GOT3 (cell line): ENCODE measurements at regions not wholly inside any gene's neighbourhood (a gene's known extent, or its start where the extent isn't known, plus 50 kb on each side); places are given as distances from the start of the nearest gene placed in this dataset.
"Not testable (repeated sequence)": the region's sequence is repeated elsewhere in the genome, so short reads cannot be mapped to it uniquely, and the experiment has no call there.

ENCODE experiments used
- DNase-seq: peaks from one replicate; lab custom pipeline; 2025; ENCODE audit warnings: mixed read lengths; lab: John Stamatoyannopoulos, UW

DNA sequence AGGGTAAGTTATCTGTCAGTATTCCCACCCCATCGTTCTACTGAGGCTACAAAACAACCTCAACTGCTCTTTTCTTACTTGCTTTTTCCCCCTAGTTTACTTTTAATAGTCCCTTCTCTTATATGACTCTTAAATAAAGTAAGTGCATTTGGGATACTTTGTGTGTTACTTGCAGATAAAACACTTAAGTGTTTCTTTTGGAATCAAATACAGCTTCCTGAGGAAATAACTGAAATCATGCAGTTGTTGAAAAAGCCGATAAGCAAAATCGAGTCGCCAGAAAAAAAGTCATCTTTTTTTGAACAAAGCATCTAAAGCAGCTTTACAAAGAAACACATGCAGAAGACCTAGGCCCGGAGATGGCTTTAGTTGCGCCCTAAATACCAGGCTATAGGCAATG lies 53.5 kb upstream of the EPB41L4A start:
- DNase-seq = no peak

DNA sequence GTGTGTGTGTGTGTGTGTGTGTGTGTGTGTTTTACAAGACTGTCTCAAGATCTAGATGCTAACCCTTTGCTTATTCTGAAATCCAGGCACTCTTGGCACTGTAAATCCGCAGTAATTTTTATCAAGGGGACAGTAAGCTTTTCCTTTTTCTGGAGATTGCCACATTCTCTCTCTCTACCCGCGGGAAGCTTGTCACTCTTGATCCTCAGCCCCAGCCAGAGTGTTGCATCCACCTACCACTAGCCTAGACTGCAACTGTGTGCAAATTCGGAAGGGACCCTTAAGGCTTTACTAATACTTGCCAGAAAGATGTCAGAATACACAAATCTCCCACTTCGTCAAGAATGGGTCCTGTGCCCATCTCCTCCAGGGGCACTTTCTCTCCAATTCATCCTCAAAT lies 54.9 kb upstream of the EPB41L4A start:
- no peak for DNase-seq

DNA sequence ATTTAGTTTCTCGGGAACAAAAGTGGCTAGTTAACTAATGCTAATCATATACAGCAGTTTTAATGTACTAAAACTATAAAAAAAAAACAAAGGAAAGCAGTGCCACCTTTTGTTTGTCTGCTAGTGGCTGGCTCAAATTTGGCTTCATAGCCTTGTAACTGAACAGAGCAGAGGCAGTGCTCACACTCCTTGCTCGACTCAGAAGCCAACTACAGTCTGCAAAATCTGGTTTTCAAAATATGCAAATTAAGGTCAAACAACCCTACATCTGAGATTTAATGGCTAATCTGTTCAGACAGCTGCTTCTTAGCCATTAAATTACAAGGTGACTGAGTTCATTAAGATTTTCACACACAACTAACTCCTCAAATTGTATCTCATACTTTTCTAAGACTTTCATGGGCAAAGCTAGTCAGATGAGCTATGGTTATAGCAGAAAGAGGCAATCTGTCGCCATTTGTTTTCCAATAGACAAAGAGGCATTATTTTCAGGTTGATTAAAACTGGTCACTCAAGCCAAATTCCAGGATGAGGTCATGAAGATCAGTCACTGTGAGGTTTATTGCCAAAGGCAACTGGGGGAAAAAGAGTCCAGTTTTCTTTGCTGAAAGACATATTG lies 56.8 kb upstream of the EPB41L4A start:
- DNase-seq = no peak

DNA sequence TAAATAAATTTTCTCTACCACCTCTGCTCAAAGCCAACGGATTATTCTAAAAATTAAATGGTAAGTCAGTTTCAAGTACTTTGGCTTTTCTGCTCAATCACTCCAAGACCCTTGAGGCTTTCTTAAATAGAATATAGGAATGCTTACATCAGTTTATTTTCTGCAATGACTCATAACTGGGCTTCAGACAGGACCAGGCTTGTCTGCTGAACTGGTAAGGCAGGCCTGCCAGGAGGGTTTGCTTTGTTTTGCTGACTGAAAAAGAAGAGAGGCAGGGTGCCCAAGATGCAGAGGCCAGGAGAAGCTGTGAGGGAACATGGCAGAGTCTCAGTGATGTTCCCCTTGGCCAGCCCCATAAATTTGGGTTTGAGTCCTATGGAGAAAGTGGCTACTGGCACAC lies 60.3 kb upstream of the EPB41L4A start:
- DNase-seq = no peak

DNA sequence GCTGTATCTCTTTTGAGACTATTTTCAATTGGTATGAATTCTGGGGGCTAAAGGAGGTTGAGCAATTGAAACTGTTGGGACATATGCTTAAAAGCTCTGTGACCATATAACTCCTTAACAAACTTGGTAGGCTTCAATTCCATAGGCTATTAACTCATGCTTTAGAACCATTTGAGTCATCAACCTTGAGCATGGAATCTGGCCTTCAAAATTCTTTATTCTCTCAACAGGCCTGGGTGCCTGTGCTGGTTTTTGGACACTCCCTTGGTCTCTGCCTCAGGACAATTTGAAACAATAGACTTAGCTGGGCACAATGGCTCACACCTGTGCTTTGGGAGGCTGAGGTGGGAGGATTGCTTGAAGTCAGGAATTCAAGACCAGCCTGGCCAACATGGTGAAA lies 61.4 kb upstream of the EPB41L4A start:
- DNase-seq = no peak

DNA sequence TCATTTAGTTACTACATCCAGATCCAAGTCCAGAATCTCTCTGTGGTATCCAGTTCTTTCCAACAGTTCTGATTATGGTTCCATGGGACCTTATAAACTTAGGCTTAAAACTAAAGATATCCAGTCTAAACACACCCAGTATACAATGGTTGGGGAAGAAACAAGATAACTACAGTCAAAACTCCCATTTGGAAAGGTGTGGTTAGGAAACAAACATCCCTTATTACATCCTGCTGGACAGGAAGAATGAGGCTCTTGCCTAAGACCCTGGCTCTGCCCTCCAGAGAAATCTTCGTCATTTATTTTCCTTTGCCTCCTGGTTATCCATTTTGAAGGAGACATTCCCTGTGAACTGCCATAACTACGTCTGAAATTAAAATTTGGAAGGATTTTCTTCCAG lies 64.6 kb upstream of the EPB41L4A start:
- no peak for DNase-seq

DNA sequence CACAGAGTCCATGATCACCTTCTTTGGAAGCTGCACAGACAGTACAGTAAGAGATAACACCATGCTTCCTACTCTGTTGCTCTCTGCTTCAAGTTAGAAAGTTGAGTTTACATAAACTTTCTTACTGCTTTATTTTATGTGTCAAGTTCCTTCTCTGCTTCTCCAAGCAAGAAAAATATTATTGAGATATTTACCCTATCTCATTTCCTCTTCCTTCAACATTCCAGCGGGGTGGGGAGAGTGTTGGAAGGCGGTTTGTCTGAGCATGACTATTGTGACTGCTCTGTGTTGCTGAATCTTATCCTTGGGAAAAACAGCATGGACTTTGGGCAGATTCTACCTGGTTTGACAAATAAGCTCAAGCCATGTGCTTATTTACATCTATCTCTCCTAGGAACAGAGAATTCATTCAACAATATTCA lies 66.9 kb upstream of the EPB41L4A start:
- DNase-seq = no peak

DNA sequence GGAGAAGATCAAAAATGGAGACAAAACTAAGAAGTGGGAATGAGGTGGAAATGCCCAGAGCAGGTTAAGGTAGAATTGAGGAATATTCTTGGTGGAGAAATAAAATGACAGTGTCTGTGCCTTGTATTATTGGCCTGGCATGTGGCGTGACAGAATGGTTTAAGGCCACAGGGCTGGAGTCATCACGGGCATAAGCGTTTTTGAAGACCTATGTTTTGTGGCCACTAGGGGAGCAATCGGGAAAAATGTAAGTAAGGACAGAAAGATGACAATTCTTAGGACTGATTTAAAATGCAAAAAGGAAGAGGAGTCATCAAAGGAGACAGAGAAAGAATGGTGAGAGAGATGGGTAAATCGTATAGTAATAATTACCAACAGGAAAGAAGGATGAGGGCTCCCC lies 72.2 kb upstream of the EPB41L4A start:
- DNase-seq = no peak

DNA sequence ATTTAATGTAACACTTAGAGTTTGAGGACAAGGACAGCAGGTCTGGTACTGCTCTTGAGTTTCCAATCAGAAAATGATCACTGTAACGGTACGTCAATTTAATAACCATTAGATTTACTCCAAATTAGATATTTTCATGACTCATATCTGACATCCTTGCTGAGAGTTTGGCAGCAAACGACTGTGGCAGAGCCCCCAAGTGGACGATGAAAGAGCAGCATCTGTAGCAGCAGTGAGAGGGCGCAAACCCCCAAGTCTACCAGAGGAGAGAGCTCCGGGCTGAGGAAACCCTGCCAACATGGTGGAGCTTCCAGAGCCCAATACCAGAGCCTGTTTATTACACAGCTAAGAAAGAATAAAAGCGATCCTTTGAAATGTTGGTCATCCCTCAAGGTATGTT lies 73.2 kb upstream of the EPB41L4A start:
- peak; percentile 39 for DNase-seq

DNA sequence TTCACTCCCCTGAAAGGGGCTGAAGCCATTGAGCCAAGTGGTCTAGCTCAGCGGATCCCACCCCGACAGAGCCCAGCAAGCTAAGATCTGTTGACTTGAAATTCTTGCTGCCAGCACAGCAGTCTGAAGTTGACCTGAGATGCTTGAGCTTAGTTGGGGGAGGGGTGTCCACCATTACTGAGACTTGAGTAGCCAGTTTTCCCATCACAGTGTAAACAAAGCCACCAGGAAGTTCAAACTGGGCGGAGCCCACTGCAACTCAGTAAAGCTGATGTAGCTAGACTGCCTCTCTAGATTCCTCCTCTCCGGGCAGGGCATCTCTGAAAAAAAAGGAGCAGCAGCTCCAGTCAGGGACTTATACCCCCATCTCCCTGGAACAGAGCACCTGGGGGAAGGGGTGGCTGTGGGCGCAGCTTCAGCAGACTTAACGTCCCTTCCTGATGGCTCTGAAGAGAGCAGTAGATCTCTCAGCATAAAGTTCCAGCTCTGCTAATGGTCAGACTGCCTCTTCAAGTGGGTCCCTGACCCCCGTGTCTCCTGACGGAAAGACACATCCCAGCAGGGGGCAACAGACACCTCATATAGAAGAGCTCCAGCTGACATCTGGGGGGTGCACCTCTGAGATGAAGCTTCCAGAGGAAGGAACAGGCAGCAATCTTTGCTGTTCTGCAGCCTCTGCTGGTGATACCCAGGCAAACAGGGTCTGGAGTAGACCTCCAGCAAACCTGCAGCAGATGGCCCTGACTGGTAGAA lies 84.8 kb upstream of the EPB41L4A start:
- DNase-seq = not testable (repeated sequence)

DNA sequence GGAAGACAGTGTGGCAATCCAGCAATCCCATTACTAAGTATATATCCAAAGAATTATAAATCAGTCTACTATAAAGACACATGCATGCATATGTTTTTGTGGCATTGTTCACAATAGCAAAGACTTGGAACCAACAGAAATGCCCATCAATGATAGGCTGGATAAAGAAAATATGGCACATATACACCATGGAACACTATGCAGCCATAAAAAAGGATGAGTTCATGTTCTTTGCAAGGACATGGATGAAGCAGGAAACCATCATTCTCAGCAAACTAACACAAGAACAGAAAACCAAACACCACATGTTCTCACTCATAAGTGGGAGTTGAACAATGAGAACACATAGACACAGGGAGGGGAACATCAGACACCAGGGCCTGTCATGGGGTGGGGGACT lies 90.0 kb upstream of the EPB41L4A start:
- DNase-seq = not testable (repeated sequence)

DNA sequence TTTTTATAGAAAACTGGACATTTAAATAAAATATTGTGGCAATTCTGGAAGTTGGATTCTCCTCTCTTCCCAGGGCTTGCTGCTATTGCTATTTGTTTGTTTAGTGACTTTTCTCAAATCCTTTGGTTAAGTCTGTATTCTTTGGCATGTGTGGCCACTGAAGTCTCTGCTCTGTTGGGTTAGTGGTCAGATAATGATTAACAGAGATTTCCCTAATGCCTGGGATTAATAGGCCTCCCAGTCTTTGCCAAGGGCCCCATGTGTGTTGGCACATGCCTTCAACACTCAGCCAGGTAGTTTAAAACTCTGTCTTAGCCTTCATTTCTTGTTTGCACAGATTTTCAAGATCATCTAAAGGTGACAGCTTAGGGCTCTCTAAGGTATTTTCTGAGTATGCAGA lies 92.8 kb upstream of the EPB41L4A start:
- DNase-seq = no peak

DNA sequence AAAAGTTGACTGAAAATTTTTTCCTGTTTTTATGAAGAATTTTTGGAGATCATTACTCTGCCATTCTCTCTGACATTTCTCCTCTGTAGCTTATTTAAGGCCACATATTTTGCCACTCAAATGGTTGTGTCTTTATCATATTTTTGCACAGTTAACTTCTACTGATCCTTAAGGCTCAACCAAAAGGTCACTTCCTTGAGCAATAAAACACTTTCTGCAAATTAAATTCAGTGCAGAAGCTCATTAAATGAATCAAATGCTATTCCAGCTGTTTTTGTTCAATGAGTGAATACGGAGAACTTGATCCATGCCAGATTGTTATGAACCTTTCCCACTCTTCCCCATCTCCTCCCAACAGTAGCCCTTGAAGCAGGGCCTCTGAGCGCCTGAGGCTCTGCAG lies 93.8 kb upstream of the EPB41L4A start:
- no peak for DNase-seq

DNA sequence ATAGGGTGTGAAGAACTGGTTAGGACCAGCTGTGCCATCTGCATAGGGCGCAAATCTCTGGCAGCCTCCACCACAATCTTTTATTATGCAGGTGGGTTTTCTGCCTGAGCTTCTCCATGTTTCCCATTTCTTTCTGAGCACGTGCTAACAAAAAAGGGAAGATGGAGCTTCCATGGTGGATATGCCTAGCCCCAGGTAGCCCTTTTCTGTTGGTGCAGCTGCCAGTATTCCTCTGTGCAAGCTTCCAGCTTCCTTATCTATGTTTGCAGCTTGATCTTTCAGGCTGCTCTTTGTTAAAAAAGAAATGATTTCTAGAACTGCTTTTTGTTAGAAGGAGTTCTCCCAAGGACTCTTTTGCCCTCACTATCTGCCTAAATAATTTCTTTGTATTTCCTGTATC lies 95.0 kb upstream of the EPB41L4A start:
- DNase-seq = no peak

DNA sequence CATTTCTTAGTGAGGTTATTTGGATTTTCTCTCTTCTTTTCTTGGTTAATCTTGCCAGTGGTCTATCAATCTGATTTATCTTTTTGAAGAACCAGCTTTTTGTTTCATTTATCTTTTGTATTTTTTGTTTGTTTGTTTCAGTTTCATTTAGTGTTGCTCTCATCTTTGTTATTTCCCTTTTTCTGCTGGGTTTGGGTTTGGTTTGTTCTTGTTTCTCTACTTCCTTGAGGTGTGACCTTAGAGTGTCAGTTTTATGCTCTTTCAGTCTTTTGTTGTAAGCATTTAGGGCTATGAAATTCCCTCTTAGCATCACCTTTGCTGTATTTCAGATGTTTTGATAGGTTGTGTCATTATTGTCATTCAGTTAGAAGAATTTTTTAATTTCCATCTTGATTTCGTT lies 101.4 kb upstream of the EPB41L4A start:
- not testable (repeated sequence) for DNase-seq

DNA sequence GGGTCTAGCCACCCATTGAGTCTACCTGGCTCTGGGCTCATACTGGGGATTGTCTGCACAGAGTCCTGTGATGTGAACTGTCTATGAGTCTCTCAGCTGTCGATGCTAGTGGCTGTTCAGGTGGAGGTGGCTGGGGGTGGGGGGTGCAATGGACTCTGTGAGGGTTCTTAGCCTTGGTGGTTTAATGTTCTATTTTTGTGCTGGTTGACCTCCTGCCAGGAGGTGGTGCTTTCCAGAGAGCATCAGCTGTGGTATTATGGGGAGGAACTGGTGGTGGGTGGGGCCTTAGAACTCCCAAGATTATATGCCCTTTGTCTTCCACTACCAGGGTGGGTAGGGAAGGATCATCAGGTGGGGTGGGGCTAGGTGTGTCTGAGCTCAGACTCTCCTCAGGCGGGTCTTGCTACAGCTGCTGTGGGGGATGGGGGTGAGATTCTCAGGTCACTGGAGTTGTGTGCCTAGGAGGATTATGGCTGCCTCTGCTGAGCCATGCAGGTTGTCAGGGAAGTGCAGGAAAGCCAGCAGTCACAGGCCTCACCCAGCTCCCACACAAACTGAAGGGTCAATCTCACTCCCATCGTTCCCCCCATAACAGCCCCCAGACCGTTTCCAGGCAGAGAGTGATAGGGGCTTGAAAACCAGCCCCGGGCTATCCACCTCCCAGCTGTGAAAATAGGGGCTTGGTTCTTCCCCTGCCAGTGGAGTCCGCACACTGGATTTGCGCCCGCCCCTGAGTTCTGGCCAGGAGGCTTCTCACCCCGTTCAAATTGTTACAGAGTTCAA lies 104.0 kb upstream of the EPB41L4A start:
- DNase-seq = not testable (repeated sequence)

DNA sequence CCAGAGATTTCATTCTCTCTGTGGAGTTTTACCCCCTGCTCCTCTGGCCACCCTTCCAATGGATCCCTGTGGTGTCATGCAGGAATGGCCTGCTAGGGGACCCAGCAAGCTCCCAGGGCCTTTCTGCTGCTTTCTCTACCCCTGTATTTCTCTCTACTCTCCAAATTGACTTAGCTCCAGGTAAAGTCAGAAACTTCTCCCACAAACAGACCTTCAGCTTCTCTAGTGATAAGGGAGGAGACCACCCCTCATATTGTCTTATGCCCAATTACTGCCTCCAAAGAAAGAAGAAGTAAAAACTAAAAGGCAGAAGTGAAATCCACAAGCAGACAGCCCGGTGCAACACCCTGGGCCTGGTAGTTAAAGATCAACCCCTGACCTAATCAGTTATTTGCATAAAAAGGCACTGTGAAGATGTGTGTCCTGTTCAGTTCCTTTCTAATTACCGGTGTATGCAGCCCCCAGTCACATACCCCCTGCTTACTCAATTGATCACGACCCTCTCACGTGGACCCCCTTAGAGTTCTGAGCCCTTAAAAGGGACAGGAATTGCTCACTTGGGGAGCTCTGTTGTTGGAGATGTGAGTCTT lies 104.7 kb upstream of the EPB41L4A start:
- not testable (repeated sequence) for DNase-seq

DNA sequence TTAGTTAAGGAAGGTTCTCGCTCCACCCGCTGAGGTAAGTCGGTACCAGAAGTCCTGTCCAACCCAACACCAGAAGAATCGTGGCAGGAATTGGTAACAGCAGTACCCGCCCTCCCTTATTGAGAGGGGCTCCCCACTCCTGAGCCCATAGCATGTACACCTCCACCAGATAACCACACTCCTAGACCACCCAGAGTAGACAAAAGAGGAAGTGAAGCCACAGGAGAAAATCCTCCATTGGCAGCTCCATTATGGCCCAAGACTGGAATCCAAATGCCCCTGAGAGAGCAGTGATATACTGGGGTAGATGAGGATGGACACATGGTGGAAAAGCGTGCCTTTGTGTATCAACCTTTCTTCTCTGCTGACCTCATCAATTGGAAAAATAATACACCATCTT lies 106.1 kb upstream of the EPB41L4A start:
- DNase-seq = no peak

DNA sequence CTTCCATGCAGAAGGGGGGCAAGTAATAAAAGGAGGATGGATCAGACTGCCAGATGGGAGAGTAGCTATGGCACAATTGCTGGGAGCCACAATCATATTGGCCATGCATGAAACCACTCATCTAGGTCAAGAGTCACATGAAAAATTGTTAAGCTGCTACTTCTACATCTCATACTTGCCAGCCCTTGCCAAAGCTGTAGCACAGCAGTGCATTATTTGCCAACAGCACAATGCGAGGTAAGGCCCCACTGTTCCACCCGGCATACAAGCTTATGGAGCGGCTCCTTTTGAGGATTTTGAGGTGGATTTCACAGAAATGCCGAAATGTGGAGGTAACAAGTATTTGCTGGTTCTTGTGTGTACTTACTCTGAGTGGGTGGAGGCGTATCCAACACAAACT lies 109.9 kb upstream of the EPB41L4A start:
- DNase-seq = no peak

DNA sequence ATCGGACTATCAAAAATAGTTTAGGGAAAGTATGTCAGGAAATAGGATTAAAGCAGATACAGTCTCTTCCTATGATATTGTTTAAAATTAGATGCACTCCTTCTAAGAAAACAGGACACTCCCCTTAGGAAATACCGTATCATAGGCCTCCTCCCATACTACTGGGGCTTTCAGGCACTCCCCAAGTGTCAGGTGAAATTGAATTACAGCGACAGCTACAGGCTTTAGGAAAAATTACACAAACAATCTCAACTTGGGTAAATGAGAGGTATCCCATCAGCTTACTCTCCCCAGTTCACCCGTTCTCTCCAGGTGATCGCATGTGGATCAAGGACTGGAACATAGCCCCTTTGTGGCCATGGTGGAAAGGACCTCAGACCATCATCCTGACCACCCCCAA lies 110.4 kb upstream of the EPB41L4A start:
- no peak for DNase-seq

DNA sequence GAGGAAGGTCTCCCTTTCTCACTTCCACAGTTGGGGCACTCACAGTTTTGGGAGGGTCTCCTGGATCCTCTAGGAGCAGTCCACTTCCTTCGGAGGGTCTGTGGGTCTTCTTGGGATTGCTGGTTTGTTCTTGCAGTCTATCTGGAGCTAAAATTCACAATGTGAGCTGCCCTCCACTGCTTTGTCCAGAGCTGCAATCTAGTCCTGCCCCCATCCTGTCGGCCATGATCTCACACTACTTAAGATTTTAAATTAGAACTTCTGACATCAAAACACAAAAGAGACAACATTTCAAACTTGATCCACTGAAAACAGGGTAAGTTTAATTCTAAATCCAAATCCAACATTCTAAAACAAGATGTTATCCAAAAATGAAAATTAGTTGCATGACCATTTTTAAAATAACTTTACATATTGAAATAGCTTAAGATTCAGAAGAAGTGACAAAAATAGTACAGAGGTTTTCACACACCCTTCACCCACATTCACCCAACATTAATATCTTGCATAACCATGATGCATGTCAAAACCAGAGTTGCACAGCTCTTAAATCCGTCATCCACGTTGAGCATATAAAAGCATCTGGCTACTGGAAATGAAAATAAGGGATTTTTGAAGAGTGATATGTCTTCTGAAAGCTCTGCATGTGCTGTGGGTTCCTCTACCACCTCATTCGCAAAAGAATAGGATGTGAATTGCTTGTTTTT lies 113.7 kb upstream of the EPB41L4A start:
- no peak for DNase-seq

DNA sequence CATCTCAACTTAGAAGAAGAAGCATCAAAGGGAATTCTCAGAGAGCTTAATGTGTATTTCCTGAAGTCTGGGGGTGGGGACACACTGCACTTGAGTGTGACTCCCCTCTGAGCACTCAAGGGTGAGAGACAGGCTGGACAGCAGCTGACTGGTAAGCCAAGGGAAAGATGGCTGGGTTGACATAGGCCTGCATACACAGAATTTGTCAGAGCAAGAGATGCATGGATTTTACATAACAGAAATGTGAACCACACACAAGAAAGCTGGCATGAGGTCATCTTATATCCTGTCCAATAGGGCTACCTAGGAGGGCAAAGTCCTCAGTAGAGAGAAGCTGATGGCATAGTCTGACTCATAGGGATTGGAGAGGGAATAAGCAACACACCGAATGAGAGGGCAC lies 114.3 kb upstream of the EPB41L4A start:
- DNase-seq = no peak
